Stomach smooth muscle (tissue), 2 donors: ENCODE measurements at regions not wholly inside any gene's neighbourhood (a gene's known extent, or its start where the extent isn't known, plus 50 kb on each side); places are given as distances from the start of the nearest gene placed in this dataset.
"Not testable (repeated sequence)": the region's sequence is repeated elsewhere in the genome, so short reads cannot be mapped to it uniquely, and the experiment has no call there.

Experiments used
- H3K27ac ChIP-seq: one replicate; pipeline ENCODE4 v1.7.0; 2013; ENCODE audit warnings: mild to moderate bottlenecking, low read length, inconsistent platforms
- H3K27me3 ChIP-seq, 2 donors: one replicate each; pipeline ENCODE4 v1.7.0; 2013; ENCODE audit warnings: low read length in 2 of 2; ENCODE audit not compliant: insufficient read depth in 2 of 2, control insufficient read depth in 1 of 2
- H3K36me3 ChIP-seq, 2 donors: one replicate each; pipeline ENCODE4 v1.7.0; 2013; ENCODE audit warnings: low read length in 2 of 2; ENCODE audit not compliant: control insufficient read depth in 2 of 2, insufficient read depth in 2 of 2
- H3K4me1 ChIP-seq: one replicate; pipeline ENCODE4 v1.7.0; 2013; ENCODE audit warnings: low read length; ENCODE audit not compliant: control insufficient read depth, insufficient read depth
- H3K4me3 ChIP-seq, 2 donors: one replicate each; pipeline ENCODE4 v1.7.0; 2013; ENCODE audit warnings: low read length in 2 of 2
- H3K9ac ChIP-seq, 2 donors: one replicate each; pipeline ENCODE4 v1.7.0; 2013; ENCODE audit warnings: low read length in 2 of 2, mild to moderate bottlenecking in 1 of 2
- H3K9me3 ChIP-seq, 2 donors: one replicate each; pipeline ENCODE4 v1.7.0; 2013; ENCODE audit warnings: low read length in 2 of 2; ENCODE audit not compliant: control insufficient read depth in 2 of 2
- donor health status: healthy.
- donor health status: Pancreatic carcinoma.

DNA sequence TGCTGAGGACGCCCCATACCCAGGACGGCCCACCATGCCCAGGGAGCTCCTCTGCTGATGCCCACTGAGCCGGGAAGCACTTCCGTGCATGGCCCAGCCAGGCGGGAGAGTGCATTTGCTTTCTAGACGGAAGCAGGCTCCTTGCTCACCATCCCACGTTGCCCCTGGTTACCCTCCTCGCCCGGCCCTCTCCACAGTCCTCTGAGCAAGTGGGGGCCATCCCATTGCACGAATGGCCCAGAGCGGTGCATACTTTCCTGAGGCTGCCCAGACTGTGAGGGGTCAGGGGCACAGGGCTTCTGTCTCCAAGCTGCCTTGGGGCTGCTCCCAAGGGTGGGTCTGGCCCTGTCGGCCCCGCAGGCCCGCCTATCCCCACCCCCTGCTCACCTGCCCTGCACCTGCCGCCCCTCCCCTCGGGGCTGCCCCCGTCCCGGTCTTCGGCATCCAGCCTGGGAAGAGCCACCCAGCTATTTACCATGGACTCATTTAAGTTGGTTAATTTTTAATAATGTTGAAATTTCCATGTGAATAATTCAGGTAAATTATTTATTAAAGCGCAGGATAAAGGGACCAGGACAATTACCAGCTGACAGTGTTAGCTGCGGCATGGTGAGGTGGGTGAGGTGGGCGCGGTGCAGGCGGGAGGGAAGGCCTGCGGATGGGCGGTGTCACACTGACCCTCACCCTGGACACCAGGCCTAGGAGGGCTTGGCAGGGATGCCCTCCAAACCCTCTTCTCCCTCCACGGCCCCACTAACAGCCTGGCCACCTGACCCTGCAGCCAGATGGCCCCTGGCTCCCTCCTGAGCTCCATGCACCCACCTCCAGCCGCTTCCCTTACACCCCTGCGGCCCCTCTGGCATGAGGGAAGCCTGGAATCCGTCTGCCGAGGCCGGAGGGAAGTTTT is 104.4 kb downstream of the MICALL2 start:
- Histone ChIP-seq H3K27ac (no peak overlapping the region), H3K4me3 (no peak overlapping the region), H3K27me3 (peaks cover 22 to 24% of the 10 kb centered on the region in 2 donors), H3K9me3 (no peaks in the 10 kb centered on the region), H3K36me3 (no peaks in the 10 kb centered on the region), H3K4me1 (no peaks in the 10 kb centered on the region), H3K9ac (no peak overlapping the region)

GRCh38 chr7:1355568-1356340 is 103.5 kb downstream of the MICALL2 start:
- Histone ChIP-seq H3K27me3 (peaks cover 20 to 26% of the 10 kb centered on the region in 2 donors), H3K36me3 (no peaks in the 10 kb centered on the region), H3K27ac (no peak overlapping the region), H3K9me3 (no peaks in the 10 kb centered on the region), H3K4me3 (no peak overlapping the region), H3K9ac (no peak overlapping the region), H3K4me1 (no peaks in the 10 kb centered on the region)

- not testable (repeated sequence) for H3K9me3 ChIP-seq, H3K4me3 ChIP-seq, H3K36me3 ChIP-seq, H3K9ac ChIP-seq, H3K4me1 ChIP-seq, H3K27ac ChIP-seq
- peaks cover 20 to 26% of the 10 kb centered on the region in 2 donors for H3K27me3 ChIP-seq
These were observed 102.4 kb downstream of the MICALL2 start for GRCh38 chr7:1356853-1357252.

- not testable (repeated sequence) for H3K9ac ChIP-seq
- peaks cover 20 to 26% of the 10 kb centered on the region in 2 donors for H3K27me3 ChIP-seq
These were observed 102.0 kb downstream of the MICALL2 start for GRCh38 chr7:1357260-1357600.

DNA sequence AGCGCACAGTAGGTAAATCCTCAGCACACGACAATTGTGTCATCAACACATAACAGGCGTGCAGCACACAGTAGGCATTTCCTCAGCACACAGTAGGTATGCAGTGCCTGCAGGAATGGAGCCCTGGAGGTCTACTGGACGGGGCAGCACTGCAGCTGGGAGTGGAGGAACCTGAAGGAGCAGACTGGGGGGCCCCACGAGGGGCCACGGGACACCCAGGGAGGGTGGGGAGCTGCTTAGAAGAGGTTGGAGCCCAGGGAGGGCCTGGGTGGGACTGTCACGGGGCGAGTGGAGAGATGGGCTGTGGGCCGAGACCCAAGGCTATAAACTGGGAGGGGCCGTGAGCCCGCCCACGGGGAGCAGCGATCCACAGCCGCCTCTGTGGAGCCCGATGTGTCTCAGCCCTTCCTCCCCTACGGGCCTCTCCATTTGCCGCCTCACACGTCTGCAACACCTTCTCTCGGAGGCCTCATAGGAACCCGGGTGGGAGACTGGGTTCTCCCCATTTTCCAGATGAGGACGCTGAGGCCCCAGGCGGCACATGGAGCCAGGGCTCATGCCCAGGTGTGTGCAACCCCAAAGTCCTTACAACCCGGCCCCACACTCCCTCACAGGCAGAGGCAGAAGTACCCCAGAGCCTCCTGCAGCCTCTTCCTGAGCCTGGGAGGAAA is 101.5 kb downstream of the MICALL2 start:
- Histone ChIP-seq H3K9me3 (no peaks in the 10 kb centered on the region), H3K36me3 (no peaks in the 10 kb centered on the region), H3K9ac (no peak overlapping the region), H3K4me1 (no peaks in the 10 kb centered on the region), H3K27me3 (peaks cover 20 to 26% of the 10 kb centered on the region in 2 donors), H3K4me3 (no peak overlapping the region), H3K27ac (no peak overlapping the region)

More at GRCh38 chr7:1357260-1357600, 102.0 kb downstream of the MICALL2 start:
- not testable (repeated sequence) for H3K36me3 ChIP-seq, H3K4me1 ChIP-seq, H3K27ac ChIP-seq, H3K9me3 ChIP-seq, H3K4me3 ChIP-seq

- peaks cover 20 to 26% of the 10 kb centered on the region in 2 donors for H3K27me3 ChIP-seq
- H3K9me3 ChIP-seq = no peaks in the 10 kb centered on the region
- no peak overlapping the region for H3K4me3 ChIP-seq
- H3K4me1 ChIP-seq = no peaks in the 10 kb centered on the region
- no peak overlapping the region for H3K27ac ChIP-seq
- H3K36me3 ChIP-seq = no peaks in the 10 kb centered on the region
- H3K9ac ChIP-seq = no peak overlapping the region
These were observed 100.8 kb downstream of the MICALL2 start for GRCh38 chr7:1358376-1359050.

DNA sequence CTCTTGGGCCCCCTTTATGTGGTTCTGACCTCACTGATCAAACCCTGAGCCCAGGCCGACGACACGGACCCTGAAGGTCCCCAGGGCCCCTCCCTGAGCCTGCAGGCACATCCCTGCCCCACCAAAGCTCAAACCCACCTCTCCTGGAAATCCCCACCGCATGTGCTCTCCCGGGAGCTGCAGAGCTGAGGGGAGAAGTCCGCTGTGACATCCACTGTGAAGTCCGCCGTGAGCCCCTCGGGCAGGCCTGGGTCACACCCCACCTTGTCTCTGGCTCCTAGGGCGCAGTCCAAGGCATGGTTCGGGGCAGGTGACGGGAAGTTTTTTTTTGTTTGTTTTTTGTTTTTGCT is 100.2 kb downstream of the MICALL2 start:
- Histone ChIP-seq H3K4me3 (no peak overlapping the region), H3K4me1 (no peaks in the 10 kb centered on the region), H3K27ac (no peak overlapping the region), H3K9me3 (peaks cover 0 to 3% of the 10 kb centered on the region in 2 donors), H3K27me3 (peaks cover 19 to 26% of the 10 kb centered on the region in 2 donors), H3K9ac (no peak overlapping the region), H3K36me3 (no peaks in the 10 kb centered on the region)

- Histone ChIP-seq H3K36me3 (no peaks in the 10 kb centered on the region), H3K9me3 (peaks cover 0 to 8% of the 10 kb centered on the region in 2 donors), H3K9ac (no peak overlapping the region), H3K4me1 (no peaks in the 10 kb centered on the region), H3K27ac (no peak overlapping the region), H3K4me3 (no peak overlapping the region), H3K27me3 (peaks cover 15 to 18% of the 10 kb centered on the region in 2 donors)
These were observed 99.4 kb downstream of the MICALL2 start for GRCh38 chr7:1359681-1360485.

DNA sequence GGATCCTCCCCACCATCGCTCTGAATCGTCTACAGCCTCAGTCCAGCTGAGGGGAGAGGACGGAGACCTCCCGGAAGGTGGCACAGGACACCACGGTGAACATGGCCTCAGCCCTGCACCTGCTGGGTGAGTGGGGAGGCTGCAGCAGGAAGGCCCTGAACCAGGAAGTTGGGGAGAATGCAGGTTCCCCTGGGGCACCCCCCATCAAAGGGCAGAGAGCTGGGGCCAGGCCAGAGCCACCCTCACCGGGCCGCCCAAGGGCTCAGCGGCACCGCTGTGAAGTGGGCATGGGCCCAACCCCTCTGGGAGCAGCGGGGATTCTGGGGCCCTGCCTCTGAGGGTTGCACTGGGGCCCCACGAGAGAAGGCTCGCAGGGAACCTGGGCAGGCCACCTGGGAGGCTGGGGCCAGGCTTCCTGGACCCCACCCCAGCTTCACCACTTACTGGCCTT is 98.7 kb downstream of the MICALL2 start:
- no peak overlapping the region for H3K9ac ChIP-seq
- peaks cover 0 to 12% of the 10 kb centered on the region in 2 donors for H3K9me3 ChIP-seq
- H3K4me3 ChIP-seq = no peak overlapping the region
- H3K27ac ChIP-seq = no peak overlapping the region
- no peaks in the 10 kb centered on the region for H3K36me3 ChIP-seq
- no peaks in the 10 kb centered on the region for H3K4me1 ChIP-seq
- H3K27me3 ChIP-seq = peaks cover 12 to 18% of the 10 kb centered on the region in 2 donors
